IMR-90 (cell line): ENCODE measurements at regions not wholly inside any gene's neighbourhood (a gene's known extent, or its start where the extent isn't known, plus 50 kb on each side); places are given as distances from the start of the nearest gene placed in this dataset.

Experiments
- BHLHE40 ChIP-seq: fragments of 150-350 bp; IDR thresholded peaks from 2 replicates; pipeline ENCODE4 v1.6.1; 2016; ENCODE audit warnings: mild to moderate bottlenecking, low read depth, low read length
- CEBPB ChIP-seq: IDR thresholded peaks from 2 replicates; pipeline ENCODE4 v1.6.1; 2012; ENCODE audit warnings: low read depth, low read length, improper control_type of control experiment
- CHD1 ChIP-seq: IDR thresholded peaks from 2 replicates; pipeline ENCODE4 v1.6.1; 2012; ENCODE audit warnings: low read depth, low read length, improper control_type of control experiment
- CTCF ChIP-seq: conservative IDR thresholded peaks from 2 replicates; pipeline ENCODE4 v1.5.1; 2012; ENCODE audit warnings: mild to moderate bottlenecking, low read depth, low read length, improper control_type of control experiment
- MAZ ChIP-seq: IDR thresholded peaks from 2 replicates; pipeline ENCODE4 v1.6.1; 2012; ENCODE audit warnings: low read depth, mild to moderate bottlenecking, low read length, improper control_type of control experiment, moderate library complexity, borderline replicate concordance
- POLR2A ChIP-seq: IDR thresholded peaks from 2 replicates; pipeline ENCODE4 v1.6.1; 2012; ENCODE audit warnings: mild to moderate bottlenecking, low read depth, low read length
- RAD21 ChIP-seq: IDR thresholded peaks from 2 replicates; pipeline ENCODE4 v1.6.1; 2012; ENCODE audit warnings: low read length, improper control_type of control experiment
- SMC3 ChIP-seq: fragments of 150-350 bp; IDR thresholded peaks from 2 replicates; pipeline ENCODE4 v1.6.1; 2016; ENCODE audit warnings: low read depth, mild to moderate bottlenecking, antibody characterized with exemption, low read length, moderate library complexity
- TF ChIP-seq, protein P1 (sequence below): fragments of 150-350 bp; IDR thresholded peaks from 2 replicates; pipeline ENCODE4 v1.6.1; 2017; ENCODE audit warnings: mild to moderate bottlenecking, antibody characterized with exemption, low read length, low read depth

GRCh38 chr4:151979819-151980218 lies 219.0 kb upstream of the GATB start:
- TF ChIP-seq POLR2A (no peak), CTCF (no peak), CEBPB (0 out of 2 replicates have a peak, but pooled peaks have one; percentile 14), SMC3 (no peak), MAZ (no peak), CHD1 (no peak), RAD21 (no peak), BHLHE40 (no peak)
- TF ChIP-seq, protein P1, sequence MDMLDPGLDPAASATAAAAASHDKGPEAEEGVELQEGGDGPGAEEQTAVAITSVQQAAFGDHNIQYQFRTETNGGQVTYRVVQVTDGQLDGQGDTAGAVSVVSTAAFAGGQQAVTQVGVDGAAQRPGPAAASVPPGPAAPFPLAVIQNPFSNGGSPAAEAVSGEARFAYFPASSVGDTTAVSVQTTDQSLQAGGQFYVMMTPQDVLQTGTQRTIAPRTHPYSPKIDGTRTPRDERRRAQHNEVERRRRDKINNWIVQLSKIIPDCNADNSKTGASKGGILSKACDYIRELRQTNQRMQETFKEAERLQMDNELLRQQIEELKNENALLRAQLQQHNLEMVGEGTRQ = no peak
